HG02798 (cell line): ENCODE measurements at regions not wholly inside any gene's neighbourhood (a gene's known extent, or its start where the extent isn't known, plus 50 kb on each side); places are given as distances from the start of the nearest gene placed in this dataset.

Source experiments
- ATAC-seq: cut with Tn5 transposase; IDR thresholded peaks from one replicate; pipeline ENCODE4 v1.9.1; 2021; ENCODE audit warnings: mild to moderate bottlenecking; ENCODE audit not compliant: unreplicated experiment, poor library complexity

DNA sequence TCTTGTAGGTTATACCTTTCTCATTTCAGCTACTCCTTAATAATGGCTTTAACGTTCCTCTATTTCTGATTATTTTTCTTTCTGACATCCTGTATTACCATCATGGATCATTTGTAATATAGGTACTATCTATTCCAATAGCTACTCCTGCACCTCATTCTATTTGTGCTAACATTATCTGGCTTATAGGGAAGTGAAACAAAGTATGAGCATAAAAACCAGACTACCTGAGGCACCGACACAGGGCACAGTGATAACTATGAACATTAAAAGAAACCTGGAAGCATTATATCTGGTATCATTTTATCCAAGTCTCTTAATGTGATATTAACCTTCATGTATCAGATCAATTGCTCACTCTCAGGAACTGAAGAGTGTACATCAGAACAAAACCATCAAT lies 407.3 kb downstream of the DMRT2 start:
- ATAC-seq: no peak

DNA sequence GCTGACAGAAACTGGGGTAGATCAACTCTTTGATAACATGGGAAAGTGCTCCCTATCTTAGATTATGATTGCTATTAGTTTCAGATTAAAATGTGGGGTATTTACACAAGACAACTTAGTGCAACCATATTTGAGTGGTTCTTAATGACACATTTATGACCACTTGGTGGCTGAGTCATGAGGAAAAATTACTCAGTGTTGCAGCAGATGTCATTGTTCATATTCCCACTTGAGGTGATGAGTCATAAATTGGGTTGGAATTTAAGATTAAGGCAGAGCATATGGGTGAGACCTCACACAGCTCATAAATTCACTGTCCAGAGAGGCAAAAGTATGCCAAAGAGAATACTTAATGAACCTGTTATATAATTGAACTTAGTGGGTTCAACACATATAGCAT lies 408.3 kb downstream of the DMRT2 start:
- no peak for ATAC-seq

DNA sequence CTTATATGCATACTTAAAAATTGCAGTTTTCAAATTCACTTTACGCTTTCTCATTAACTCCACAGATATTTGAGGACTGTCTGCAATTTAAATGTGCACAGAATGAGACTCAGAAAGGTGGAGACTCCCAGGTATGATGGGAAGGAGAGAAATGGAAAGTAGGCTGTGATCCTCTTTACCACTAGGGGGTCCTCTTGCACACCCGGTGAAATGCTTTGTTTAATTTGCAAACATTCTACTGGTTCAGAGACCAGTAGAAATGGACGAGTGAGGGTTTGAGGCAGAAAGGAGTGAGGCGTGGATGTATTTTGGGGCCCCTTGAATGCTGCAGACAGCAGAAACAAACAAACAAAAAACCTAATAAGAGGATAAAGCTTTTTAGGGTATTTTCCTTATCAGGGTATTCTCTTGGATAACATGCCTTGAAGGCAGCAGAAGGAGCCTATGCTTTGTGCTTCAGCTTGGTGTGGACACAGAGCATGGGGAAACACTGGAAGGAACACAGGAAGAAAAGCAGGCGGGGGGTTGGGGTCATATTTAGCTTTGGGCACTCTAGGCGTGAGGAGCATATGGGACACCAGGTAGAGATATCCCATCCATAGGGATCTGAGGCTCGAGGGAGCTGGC lies 410.1 kb downstream of the DMRT2 start:
- ATAC-seq: peak; percentile 80

DNA sequence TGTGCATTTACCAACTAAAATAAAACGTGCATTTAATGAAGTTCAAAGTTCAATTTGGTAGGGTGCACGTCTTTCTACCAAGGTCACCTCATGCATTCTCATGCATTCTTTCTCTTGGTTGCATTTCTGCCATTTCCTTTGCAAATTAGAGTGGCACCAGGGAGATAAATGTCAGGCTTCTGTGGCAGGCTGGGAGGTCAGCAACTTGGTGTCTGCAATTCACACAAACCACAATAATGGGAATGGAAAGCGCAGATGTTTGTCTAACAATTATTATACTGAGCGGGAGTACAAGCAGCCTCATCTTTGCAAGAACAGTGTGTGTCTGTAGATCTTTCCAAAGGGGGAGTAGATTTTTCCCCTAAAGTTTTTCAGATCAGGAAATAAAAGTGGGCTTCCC lies 411.7 kb downstream of the DMRT2 start:
- ATAC-seq: no peak

DNA sequence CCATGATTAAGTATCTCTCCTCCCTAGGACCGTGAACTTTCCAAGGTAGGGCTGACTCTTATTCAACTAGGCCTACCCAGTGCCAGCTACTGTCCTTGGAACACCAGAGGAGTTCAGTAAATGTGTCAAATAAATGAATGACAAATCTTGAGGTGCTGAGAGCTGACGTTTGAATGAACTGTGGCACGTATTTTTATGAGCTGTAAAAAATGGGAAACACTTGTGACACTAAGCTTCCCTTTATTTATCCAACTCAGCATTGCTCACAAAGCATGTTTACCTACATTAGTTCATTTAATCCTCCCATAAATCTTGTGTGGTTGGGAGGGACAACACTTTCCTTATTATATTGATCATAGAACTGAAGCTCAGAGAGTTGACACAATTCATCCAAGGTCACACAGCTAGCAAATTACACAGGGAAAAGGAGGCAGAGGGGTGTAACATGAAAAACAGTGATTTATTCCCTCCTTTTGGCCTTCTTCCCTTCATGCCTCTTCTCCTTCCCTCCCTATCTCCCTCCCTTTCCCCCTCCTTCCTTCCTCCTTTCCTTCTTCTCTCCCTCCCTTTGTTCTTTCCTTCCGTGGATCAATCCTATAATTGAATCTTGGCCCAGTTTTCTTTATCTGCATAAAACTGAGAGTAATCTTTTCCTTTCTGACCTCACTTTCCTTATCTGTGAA lies 412.6 kb downstream of the DMRT2 start:
- no peak for ATAC-seq

DNA sequence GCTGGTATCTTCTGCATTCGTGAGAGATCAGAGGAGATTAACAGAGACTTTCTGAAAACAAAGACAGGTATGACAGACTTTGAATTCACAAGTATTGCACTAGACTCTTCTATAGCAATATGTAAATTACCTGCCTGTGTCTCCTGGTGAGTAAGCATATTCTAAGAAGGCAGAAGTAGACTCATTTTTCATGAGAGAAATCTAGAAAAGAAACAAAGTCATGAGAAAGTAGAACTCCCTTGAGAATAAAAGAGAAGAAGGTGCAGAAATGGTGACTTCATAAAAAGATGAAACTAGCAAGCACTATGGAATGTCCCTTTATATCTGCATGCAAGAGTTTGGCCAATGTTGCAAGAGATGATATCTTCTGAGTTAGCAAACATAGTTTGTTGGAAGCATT lies 419.8 kb downstream of the DMRT2 start:
- ATAC-seq: peak; percentile 92

DNA sequence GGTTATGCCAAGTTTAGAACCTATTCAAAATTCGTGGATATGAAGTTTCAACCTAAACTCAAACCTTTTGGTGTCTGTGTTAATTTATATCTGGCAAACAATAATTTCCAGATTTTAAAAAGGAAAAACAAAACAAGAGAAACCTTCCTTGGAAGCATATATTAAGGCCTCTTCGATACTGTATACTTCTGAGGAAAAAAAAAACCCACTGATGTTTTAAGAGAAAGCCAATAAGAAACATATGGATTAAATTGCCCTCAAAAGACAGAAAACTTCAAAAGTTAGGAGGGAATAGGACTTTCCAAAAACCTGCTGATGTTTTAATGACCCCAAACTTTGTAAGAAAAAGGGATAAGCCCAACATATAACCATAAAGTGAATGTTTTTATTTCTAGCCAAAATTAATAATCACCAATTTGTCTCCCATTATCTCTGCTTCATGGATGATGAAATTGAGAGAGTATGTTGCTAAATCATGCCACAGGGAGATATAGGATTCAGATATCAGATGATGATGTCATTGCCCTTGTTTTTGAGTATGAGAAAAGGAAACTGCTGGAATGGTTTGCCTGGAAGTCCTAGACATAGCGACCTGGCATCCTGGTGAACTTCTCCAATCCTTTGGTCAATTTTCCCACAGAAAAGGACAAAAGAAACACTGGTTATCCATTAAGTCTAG lies 423.9 kb downstream of the DMRT2 start:
- ATAC-seq: no peak

DNA sequence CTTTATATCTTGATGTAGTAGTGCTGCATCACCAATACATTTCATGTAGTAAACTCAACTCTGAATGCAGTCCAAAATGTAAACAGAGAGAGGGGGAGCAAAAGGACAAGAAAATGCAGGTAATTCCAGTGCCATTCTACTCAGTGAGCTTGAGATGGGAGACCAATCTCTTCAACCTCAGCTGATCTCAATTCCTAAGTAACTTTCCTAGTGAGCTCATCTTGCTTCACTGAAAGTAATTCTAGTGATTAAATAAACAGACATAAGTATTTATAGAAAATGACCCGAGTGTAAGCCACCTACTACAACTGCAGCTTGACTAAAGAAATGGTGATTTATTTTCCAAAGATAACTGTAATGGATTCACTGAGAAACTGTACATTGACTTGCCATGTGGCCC lies 424.5 kb downstream of the DMRT2 start:
- no peak for ATAC-seq

DNA sequence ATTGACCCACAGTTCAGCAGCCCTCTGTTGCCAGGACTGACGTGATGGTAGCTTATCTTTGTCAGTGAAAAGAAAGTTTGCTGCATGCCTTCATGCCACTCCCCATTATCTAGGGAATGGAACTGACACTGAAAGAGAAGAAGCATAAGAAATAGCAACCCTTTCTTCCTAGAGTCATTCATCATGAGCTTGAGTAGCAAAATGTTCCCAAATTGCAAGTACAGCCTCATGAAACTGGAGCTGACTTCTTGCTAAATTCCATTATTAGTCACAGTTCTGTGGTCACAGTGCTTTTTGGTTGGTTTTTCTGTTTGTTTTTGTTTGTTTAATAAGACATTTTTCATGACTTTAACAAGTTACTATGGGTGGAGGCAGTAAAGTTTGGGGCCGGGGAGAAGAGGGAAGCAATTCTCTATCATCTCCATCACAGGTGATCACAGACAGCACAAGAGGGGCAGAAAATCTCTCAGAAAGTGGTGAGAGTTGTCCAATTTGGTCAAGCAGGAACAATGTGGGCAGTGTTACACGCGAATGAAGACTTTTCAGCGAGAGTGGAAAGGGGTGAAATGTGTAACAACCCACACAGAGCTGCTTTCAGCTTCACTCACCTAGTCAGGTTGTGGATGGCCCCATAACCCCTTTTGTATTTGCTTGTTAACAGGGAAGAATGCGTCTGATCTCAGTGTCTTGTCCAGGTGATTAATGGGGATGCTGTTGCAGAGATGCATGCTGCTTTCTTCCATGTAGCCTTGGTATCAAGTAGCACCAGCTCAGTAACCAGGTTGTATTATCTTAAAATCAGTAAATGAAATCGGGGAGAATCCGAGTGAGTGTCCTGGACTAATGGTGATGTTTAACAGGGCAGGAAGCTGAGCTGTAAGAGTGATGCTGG lies 440.4 kb downstream of the DMRT2 start:
- ATAC-seq: peak; percentile 88

DNA sequence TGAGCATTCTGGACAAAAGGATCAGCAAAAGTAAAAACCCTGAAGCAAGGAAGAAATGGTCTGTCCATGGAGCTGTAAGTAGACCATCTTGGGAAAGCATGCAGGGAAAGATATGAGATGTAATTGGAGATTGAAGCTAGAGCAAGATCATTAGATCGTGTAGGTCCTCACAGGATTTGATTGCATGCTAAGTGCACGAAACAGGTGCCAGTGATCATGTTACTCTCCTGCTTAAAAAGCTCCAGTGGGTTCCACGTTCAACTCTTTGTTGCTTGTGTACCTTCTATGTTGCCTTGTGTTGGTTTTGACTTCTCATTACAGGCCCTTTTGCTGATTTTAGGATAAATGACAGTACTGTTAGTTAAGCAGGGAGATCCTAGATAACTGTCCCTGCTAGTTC lies 442.0 kb downstream of the DMRT2 start:
- no peak for ATAC-seq

DNA sequence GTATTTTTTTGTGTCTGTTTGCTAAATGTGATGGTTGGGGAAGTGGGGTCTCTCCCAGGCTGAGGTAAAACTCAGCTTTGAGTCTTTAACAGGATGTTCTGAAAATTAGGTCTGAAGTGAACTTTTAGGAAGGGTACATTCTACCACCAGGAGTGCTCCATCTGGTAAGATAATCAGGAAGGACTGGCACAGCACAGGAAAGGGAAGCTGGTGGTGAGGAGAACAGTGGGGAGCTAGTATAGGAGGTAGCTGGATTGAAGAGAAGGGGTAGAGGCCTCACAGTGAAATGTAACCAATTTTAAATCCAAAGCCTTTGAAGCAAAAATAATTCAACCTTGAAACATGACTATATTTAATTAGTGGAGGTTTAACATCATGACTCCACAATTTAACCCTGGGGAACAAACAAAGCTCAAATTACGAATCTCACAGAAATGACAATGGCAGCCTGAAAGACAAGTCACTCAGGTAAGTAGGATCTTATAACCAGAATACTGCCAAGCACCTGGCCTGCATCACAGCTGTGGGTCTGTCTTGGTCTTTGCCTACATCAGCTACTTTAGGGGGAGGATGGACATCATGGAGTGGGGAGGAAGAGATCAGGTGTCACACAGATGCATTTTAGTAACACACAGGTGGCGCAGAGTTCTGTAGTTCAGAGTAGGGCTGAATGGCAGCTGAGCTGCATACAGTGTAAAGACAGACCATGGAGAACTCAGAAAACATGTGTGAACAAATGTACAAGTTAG lies 445.3 kb downstream of the DMRT2 start:
- ATAC-seq: no peak

DNA sequence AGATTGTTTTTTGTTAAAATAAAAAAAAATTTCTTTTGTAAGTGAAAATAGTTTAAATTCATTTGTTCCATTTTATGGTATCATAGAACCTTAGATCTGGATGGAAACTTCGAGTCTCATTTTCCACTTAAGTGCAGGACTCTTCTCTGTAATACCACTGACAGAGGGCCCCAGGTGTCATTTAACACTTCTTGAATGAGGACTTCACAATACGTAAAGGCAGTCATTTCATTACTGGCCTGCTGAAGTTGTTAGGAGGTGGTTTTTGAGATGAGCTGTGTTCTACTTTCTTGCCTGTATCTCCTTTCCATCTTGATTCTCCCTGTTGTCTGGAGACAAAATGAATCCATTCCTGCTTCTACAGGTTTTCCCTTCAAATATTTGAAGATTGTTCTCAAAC lies 455.3 kb downstream of the DMRT2 start:
- no peak for ATAC-seq

DNA sequence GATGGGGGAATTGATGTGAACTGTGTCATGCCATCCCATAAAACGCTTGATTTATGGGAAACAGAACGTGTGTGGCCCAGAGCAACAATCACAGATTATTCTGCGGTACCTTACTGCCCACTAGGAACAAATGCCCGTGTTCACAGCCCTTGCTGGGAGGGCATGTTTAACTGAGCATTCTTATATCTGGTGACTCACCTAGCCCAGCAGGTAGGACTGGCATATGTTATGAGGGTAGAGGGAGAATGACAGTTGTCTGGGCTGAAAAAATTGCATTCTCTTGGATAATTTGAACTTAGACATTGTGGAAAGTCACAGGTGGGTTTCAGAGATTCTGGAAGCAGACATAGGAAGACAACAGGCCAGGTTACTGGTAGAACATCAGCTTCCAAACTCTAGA lies 460.6 kb downstream of the DMRT2 start:
- ATAC-seq: no peak

DNA sequence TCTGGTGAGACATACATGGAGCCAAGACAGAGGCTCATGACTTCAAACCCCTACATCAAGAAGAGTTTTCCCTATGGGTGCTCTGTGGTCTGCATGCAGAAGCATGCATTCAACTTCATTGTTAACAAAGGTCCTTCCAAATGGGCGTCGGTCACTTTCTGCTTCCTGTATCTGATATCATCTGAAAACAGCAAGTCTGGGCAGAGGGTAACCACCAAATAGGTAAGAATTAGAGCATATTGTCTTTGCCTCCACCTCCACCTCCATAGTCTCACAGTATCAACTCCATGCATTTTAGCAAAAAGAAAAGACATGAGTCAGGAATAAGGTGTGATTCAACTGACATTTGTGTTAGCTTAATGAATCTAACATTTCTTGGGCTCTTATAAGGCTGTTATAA lies 462.9 kb downstream of the DMRT2 start:
- no peak for ATAC-seq

DNA sequence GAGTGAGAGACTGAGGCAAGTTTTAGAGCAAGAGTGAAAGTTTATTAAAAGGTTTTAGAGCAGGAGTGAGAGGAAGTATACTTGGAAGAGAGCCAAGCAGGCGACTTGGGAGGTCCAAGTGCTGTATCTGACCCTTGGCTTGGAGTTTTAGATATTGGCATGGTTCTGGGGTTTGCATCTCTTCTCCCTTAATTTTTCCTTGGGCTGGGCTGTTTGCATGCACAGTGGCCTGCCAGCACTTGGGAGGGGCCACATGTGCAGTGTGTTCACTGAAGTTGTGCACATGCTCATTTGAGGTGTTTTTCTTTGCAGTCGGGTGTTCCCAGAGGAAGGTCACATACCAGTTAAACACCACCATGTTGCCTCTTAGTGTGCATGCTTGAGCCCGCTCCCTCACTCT lies 464.1 kb downstream of the DMRT2 start:
- no peak for ATAC-seq

DNA sequence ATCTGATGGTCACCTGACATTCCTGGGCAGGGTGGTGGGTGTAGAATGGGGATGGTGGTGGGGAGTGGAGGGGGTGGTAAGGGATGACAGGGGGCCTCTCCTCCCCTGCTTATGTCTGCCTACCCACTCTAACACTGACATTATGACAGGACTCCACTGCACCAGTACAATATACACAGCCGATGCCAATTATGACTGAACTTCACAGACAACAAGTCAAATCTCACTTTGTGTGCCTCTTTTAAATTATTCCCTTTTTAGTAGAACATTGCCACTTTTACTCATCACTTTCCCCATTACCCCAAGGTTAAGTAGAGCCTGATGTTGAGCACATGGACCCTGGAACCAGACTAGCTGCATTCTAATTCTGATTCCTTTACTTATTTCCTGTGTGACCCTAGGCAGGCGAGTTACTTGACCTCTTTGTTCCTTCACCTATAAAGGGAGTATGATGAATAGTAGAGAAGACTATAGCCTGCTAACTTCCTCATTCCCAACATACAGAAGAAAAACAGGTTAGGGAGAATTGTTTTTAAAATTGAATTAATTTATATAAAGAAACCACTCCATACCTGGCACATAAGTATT lies 464.7 kb downstream of the DMRT2 start:
- no peak for ATAC-seq

DNA sequence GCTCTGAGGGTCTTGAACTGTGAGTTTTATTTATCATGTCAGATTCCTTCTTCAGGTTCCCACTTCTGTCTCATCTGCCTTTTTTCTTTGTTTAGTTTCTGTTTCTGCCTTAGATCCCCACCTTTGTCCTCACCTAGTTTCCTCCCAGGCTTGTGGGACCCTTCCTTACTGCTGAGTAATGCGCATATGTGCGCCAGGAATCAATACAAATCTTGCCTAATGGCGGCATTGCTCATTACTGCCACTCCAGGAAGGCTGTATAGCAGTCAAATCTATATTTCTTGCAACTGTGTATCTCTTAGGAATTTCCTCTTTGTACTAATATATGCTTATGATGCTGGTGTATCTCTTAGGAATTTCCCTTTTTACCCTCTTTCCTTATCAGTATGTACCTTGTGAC lies 465.4 kb downstream of the DMRT2 start:
- ATAC-seq: no peak

DNA sequence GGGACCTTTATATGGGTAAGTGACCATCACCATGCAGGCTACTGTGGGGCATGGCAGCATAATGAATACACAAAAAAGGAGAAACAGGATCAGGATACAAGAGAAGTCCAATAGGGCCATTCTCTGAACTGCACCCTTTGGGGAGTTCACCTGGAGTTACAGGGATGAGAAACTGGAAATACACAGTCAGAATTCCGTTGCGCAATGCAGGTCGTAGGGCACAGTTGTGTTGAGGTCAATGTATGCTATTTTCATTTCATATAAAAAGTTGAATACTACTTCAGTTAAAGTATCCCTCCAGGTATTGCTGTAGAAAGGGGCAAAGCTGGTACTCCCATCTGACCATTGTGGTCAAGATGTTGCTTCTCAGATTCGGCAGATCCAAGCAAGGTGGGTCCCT lies 471.4 kb downstream of the DMRT2 start:
- ATAC-seq: no peak

DNA sequence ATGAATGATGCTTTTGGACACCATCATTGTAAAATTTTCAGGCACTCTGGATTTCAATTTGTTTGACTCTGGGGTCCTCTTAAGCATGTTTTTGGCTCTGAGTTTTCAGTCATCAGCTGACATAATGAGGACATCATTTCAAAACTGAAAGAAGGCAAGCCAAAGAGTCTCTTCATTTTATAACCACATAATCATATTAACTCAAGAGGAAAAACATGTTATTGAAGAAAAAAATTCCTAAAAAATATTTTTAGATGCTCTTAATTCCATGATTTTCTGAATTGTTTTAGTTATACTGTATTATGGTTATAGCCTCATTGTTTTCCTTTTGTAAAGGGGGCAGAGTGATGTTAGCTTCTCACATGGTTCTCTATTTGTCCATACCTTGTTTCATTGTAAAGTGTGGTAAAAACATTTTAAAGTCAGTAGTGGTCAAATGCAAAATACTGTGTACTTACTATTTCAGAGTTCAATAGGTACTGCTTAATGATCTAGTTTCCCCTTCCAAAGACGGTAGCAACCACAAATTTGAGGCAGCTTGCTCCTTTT lies 472.1 kb downstream of the DMRT2 start:
- ATAC-seq: peak; percentile 68

DNA sequence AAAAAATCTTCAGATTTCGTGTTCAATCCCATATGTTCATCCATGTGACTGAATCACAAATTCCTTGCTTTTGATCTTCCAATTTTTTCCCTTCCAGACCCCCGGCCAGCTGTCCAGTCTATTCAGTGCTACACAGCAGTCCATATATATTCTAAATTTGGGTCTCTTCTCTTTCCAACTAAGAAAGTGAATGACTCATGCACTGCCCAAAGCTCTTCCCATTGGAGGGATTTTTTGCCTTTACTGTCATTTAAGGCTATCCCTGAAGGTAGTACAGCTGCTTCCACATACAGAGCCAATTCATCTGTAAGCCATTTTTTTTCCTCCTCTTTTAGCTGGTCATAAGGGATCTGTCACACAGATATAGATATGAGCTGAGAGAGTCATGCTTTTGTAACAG lies 478.3 kb downstream of the DMRT2 start:
- no peak for ATAC-seq
